Stomach (tissue), 4 donors: ENCODE measurements at regions not wholly inside any gene's neighbourhood (a gene's known extent, or its start where the extent isn't known, plus 50 kb on each side); places are given as distances from the start of the nearest gene placed in this dataset.

Experiments used
- CTCF ChIP-seq, 7 experiments: fragments of 450-650 bp in 4 of 7; fragments of 200-600 bp in 3 of 7; sonication (generic) in 3 of 7; IDR thresholded peaks; one replicate each; pipeline ENCODE4 v1.5.1; 2016 to 2019; ENCODE audit warnings: antibody characterized with exemption in 7 of 7, control low read depth in 2 of 7, mild to moderate bottlenecking in 1 of 7
- EP300 ChIP-seq: sonication (generic); formaldehyde crosslinking; IDR thresholded peaks from one replicate; pipeline ENCODE4 v1.6.1; 2017; ENCODE audit warnings: antibody characterized with exemption
- POLR2A ChIP-seq, 4 donors: fragments of 450-650 bp; IDR thresholded peaks; one replicate each; pipeline ENCODE4 v1.6.1; 2016; ENCODE audit warnings: antibody characterized with exemption in 4 of 4, control low read depth in 2 of 4, mild to moderate bottlenecking in 1 of 4, moderate library complexity in 1 of 4

DNA sequence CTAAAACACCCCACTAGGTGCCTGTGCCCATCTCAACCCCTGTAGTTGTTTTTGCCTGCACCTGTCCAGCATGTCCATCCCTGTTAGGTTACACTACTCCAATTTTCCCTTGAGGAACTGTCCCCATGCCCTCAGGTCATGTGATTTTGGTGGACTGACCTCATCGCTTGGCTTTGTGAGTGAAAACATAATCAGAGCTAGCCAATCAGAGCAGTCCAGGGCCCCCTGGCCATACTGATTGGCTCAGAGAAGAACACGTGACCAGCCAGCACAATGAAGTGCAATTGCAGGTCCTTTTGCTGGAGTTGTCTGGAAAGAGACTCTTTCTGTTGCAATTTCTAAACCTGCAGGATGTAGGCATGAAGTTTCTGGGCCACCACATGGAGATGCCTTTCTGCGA is 303.3 kb upstream of the PROX1 start:
- TF ChIP-seq CTCF (IDR thresholded peaks at IDR 0.05), result no peak
- TF ChIP-seq EP300, result no peak
- TF ChIP-seq POLR2A (IDR thresholded peaks at IDR 0.05), result no peak
